Esophagus muscularis mucosa (tissue), 4 donors: ENCODE measurements at regions not wholly inside any gene's neighbourhood (a gene's known extent, or its start where the extent isn't known, plus 50 kb on each side); places are given as distances from the start of the nearest gene placed in this dataset.

Experiments used
- DNase-seq: peaks from one replicate; pipeline ENCODE4 v3.0.0-alpha.2; 2017; ENCODE audit errors: extremely low spot score
- H3K27ac ChIP-seq, 4 donors: fragments of 200-600 bp; sonication (generic); replicated peaks in 1 of 4; 1 replicate in 3 of 4; 2 replicates in 1 of 4; pipeline ENCODE4 v1.5.1; 2016 to 2019; ENCODE audit warnings: mild to moderate bottlenecking in 1 of 4
- H3K27me3 ChIP-seq, 4 donors: fragments of 200-600 bp; sonication (generic); one replicate each; pipeline versions ENCODE4 v1.5.1 to v1.6.0; 2016 to 2019
- H3K36me3 ChIP-seq, 4 donors: fragments of 200-600 bp; sonication (generic); one replicate each; pipeline ENCODE4 v1.5.1; 2016 to 2019
- H3K4me1 ChIP-seq, 4 donors: fragments of 200-600 bp; sonication (generic); one replicate each; pipeline ENCODE4 v1.5.1; 2016 to 2019
- H3K4me3 ChIP-seq, 4 donors: fragments of 200-600 bp; sonication (generic); 1 replicate in 2 of 4; 2 replicates in 2 of 4; pipeline ENCODE4 v1.5.1; 2016 to 2019; ENCODE audit warnings: mild to moderate bottlenecking in 4 of 4, moderate library complexity in 1 of 4
- H3K9me3 ChIP-seq, 4 donors: fragments of 200-600 bp; sonication (generic); 1 replicate in 3 of 4; 2 replicates in 1 of 4; pipeline ENCODE4 v1.5.1; 2016 to 2019
- CTCF ChIP-seq, 3 experiments: fragments of 200-600 bp in 2 of 3; fragments of 450-650 bp in 1 of 3; sonication (generic) in 2 of 3; IDR thresholded peaks; one replicate each; pipeline ENCODE4 v1.5.1; 2017 to 2019; ENCODE audit warnings: antibody characterized with exemption in 3 of 3, mild to moderate bottlenecking in 2 of 3, moderate library complexity in 1 of 3
- EP300 ChIP-seq: sonication (generic); formaldehyde crosslinking; IDR thresholded peaks from one replicate; pipeline ENCODE4 v1.6.1; 2017; ENCODE audit warnings: antibody characterized with exemption
- POLR2A ChIP-seq: fragments of 450-650 bp; IDR thresholded peaks from one replicate; pipeline ENCODE4 v1.6.1; 2017; ENCODE audit warnings: antibody characterized with exemption, moderate library complexity, mild to moderate bottlenecking, low read depth
- POLR2AphosphoS5 ChIP-seq, 2 donors: sonication (generic); formaldehyde crosslinking; IDR thresholded peaks; one replicate each; pipeline ENCODE4 v1.6.1; 2017; ENCODE audit warnings: antibody characterized with exemption in 2 of 2
- WGBS: methylation state at CpG from one replicate; pipeline ENCODE4 v1.1.5; 2018; 5-methylcytosine and 5-hydroxymethylcytosine counted together
- intact Hi-C: fragments of 100-400 bp; cut with DNase I; formaldehyde crosslinking; loops from one replicate; pipeline ENCODE4 v1.15.1; 2023

GRCh38 chr12:77433799-77434198, 368.4 kb upstream of the E2F7 start:
- DNase-seq: no peak
- no peaks in the 10 kb centered on the region for H3K36me3 ChIP-seq
- no peaks in the 10 kb centered on the region for H3K27me3 ChIP-seq
- TF ChIP-seq POLR2AphosphoS5 (IDR thresholded peaks at IDR 0.05) (no peak), POLR2A (no peak), EP300 (no peak), CTCF (IDR thresholded peaks at IDR 0.05) (no peak)
- H3K9me3 ChIP-seq: no peaks in the 10 kb centered on the region
- intact Hi-C loops: no loop called here
- H3K4me1 ChIP-seq: peaks cover 5 to 9% (median 7%) of the 10 kb centered on the region in 4 donors
- H3K27ac ChIP-seq: no peak overlapping the region
- 16% methylated on average over 3 of the region's 3 CpGs for WGBS
- no peak overlapping the region for H3K4me3 ChIP-seq

GRCh38 chr12:77429426-77429825, 364.1 kb upstream of the E2F7 start:
- TF ChIP-seq POLR2A: no peak
- intact Hi-C loops: no loop called here
- no peak overlapping the region for H3K4me3 ChIP-seq
- peaks cover 0 to 3% (median 0%) of the 10 kb centered on the region in 4 donors for H3K9me3 ChIP-seq
- no peaks in the 10 kb centered on the region for H3K27me3 ChIP-seq
- no peaks in the 10 kb centered on the region for H3K36me3 ChIP-seq
- H3K4me1 ChIP-seq: peaks cover 0 to 9% (median 6%) of the 10 kb centered on the region in 4 donors
- H3K27ac ChIP-seq: no peak overlapping the region
- 52% methylated on average over 1 of the region's 1 CpG for WGBS
- no peak for DNase-seq

GRCh38 chr12:77421152-77421551, 355.8 kb upstream of the E2F7 start:
- no peak overlapping the region for H3K27ac ChIP-seq
- no peaks in the 10 kb centered on the region for H3K4me1 ChIP-seq
- DNase-seq: no peak
- H3K27me3 ChIP-seq: no peaks in the 10 kb centered on the region
- no peak for TF ChIP-seq POLR2A
- TF ChIP-seq CTCF (IDR thresholded peaks at IDR 0.05): no peak
- no peak for TF ChIP-seq EP300
- no peak for TF ChIP-seq POLR2AphosphoS5 (IDR thresholded peaks at IDR 0.05)
- peaks cover 0 to 6% (median 0%) of the 10 kb centered on the region in 4 donors for H3K9me3 ChIP-seq
- 93% methylated on average over 2 of the region's 2 CpGs for WGBS
- intact Hi-C loops: no loop called here
- H3K36me3 ChIP-seq: no peaks in the 10 kb centered on the region
- H3K4me3 ChIP-seq: no peak overlapping the region

- no peaks in the 10 kb centered on the region for H3K36me3 ChIP-seq
- no peak overlapping the region for H3K27ac ChIP-seq
- TF ChIP-seq EP300 (no peak), POLR2A (no peak), CTCF (IDR thresholded peaks at IDR 0.05) (no peak), POLR2AphosphoS5 (IDR thresholded peaks at IDR 0.05) (no peak)
- H3K4me1 ChIP-seq: no peaks in the 10 kb centered on the region
- intact Hi-C loops: no loop called here
- no peaks in the 10 kb centered on the region for H3K9me3 ChIP-seq
- no peaks in the 10 kb centered on the region for H3K27me3 ChIP-seq
- no peak for DNase-seq
- no peak overlapping the region for H3K4me3 ChIP-seq
These were observed 344.2 kb upstream of the E2F7 start for GRCh38 chr12:77409551-77409950.

- Histone ChIP-seq H3K27ac (no peak overlapping the region), H3K36me3 (no peaks in the 10 kb centered on the region), H3K4me3 (no peak overlapping the region), H3K27me3 (no peaks in the 10 kb centered on the region), H3K4me1 (no peaks in the 10 kb centered on the region), H3K9me3 (no peaks in the 10 kb centered on the region)
- whole genome bisulfite sequencing: 82% methylated on average over 1 of the region's 1 CpG
- intact Hi-C loops: no loop called here
- DNase-seq: no peak
- TF ChIP-seq POLR2A (no peak), EP300 (no peak), POLR2AphosphoS5 (IDR thresholded peaks at IDR 0.05) (no peak), CTCF (IDR thresholded peaks at IDR 0.05) (no peak)
These were observed 342.6 kb upstream of the E2F7 start for GRCh38 chr12:77407931-77408330.
